ENCODE measurements at regions not wholly inside any gene's neighbourhood (a gene's known extent, or its start where the extent isn't known, plus 50 kb on each side); places are given as distances from the start of the nearest gene placed in this dataset.

DNA sequence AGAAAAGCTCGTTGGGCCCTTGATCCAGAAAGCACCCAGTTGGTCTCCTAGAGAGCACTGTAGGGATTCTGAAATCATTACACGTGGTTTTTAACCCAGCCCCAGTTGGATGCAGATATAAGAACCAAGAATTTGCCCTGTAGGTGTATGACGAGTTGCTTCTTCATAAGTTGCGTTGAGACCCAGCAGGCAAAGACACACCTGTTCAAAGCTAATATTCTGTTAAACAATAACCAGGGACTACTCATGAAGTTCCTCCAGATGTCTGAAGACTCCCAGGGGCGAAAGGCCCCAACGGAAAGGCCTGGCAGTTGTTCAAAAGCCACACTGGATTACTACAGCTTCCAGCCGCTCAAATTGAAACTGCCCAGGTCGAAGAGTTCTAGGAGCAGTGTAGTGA lies 88.6 kb upstream of the HNRNPU start:
- TF ChIP-seq CTCF (IDR thresholded peaks at IDR 0.05; ENCODE audit: borderline replicate concordance) = no peak
- no peak for DNase-seq
- H3K27ac ChIP-seq (replicated peaks) = peak overlapping the region; percentile 85
- H3K36me3 ChIP-seq = no peaks in the 10 kb centered on the region
- no peaks in the 10 kb centered on the region for H3K9me3 ChIP-seq (replicated peaks)
- H3K27me3 ChIP-seq (ENCODE audit: low read depth) = no peaks in the 10 kb centered on the region
- peaks cover 23% of the 10 kb centered on the region for H3K4me1 ChIP-seq
- no peak overlapping the region for H3K4me3 ChIP-seq
- intact Hi-C loops (cut with micrococcal nuclease) = no loop called here

DNA sequence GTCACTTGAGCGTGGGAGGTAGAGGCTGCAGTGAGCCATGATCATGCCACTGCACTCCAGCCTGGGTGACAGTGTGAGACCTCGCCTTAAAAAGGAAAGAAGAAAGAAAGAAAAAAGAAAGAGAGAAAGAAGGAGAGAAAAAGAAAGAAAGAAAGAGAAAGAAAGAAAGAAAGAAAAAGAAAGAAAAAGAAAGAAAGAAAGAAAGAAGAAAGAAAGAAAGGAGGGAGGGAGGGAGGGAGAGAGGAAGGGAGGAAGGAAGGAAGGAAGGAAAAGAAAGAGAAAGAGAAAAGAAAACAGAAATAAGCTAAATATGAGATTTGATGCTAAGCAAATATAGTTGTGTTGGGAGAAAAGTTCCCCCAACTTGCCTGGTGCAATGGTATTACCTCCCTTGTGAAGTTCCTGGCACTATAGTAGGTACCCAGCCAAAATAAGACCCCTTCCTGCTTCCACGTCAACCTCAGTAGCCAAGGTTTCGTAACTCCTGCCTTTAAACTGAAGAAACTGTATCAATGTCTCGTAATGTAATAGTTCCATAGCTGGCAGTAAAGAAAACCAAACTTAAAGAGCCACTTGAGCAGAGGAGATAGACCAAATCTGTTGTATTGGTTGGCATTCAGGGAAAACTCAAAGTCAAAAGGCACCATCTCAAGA lies 88.1 kb upstream of the HNRNPU start:
- intact Hi-C loops (cut with micrococcal nuclease) = no loop called here
- no peak for DNase-seq
- no peaks in the 10 kb centered on the region for H3K27me3 ChIP-seq (ENCODE audit: low read depth)
- no peaks in the 10 kb centered on the region for H3K36me3 ChIP-seq
- no peaks in the 10 kb centered on the region for H3K9me3 ChIP-seq (replicated peaks)
- H3K4me3 ChIP-seq = no peak overlapping the region
- no peak for TF ChIP-seq CTCF (IDR thresholded peaks at IDR 0.05; ENCODE audit: borderline replicate concordance)
- peak overlapping the region; percentile 85 for H3K27ac ChIP-seq (replicated peaks)
- H3K4me1 ChIP-seq = peaks cover 23% of the 10 kb centered on the region

DNA sequence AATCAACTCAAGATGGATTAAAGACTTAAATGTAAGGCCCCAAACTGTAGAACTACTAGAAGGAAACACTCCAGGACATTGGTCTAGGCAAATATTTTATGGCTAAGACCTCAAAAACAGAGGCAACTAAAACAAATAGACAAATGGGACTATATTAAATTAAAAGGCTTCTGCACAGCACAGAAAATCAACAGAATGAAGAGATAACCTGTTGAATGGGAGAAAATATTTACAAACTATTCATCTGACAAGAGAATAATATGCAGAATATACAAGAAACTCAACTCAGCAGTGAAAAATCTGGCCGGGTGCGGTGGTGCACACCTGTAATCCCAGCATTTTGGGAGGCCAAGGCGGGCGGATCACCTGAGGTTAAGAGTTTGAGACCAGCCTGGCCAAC lies 84.1 kb upstream of the HNRNPU start:
- TF ChIP-seq CTCF (IDR thresholded peaks at IDR 0.05; ENCODE audit: borderline replicate concordance) = no peak
- DNase-seq = no peak
- Histone ChIP-seq H3K36me3 (no peaks in the 10 kb centered on the region), H3K4me1 (peaks cover 3% of the 10 kb centered on the region), H3K4me3 (no peak overlapping the region), H3K27ac (replicated peaks) (no peak overlapping the region), H3K9me3 (replicated peaks) (no peaks in the 10 kb centered on the region), H3K27me3 (ENCODE audit: low read depth) (no peaks in the 10 kb centered on the region)
- intact Hi-C loops (cut with micrococcal nuclease) = no loop called here

- Histone ChIP-seq H3K9me3 (replicated peaks) (no peaks in the 10 kb centered on the region), H3K27me3 (ENCODE audit: low read depth) (no peaks in the 10 kb centered on the region), H3K4me1 (no peaks in the 10 kb centered on the region), H3K36me3 (no peaks in the 10 kb centered on the region), H3K27ac (replicated peaks) (no peak overlapping the region), H3K4me3 (no peak overlapping the region)
- no peak for TF ChIP-seq CTCF (IDR thresholded peaks at IDR 0.05; ENCODE audit: borderline replicate concordance)
- no peak for DNase-seq
- intact Hi-C loops (cut with micrococcal nuclease) = no loop called here
Observed at GRCh38 chr1:244945109-244945671, 80.8 kb upstream of the HNRNPU start.

DNA sequence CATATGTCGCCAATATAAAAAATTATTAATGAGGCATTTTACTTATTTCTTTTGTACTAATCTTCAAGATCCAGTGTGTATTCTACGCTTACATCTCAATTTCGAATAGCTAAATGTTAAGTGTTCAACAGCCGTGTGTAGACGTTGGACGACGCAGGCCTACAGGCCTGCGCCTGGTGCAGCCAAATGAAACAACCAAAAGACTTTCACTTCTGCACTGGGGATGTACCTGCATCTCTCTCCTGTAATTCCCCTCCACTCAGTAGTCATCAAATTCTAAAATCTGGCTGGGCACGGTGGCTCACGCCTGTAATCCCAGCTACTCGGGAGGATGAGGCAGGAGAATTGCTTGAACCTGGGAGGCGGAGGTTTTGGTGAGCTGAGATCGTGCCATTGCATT lies 76.8 kb upstream of the HNRNPU start:
- H3K36me3 ChIP-seq = no peaks in the 10 kb centered on the region
- H3K27ac ChIP-seq (replicated peaks) = no peak overlapping the region
- H3K9me3 ChIP-seq (replicated peaks) = no peaks in the 10 kb centered on the region
- H3K27me3 ChIP-seq (ENCODE audit: low read depth) = no peaks in the 10 kb centered on the region
- H3K4me1 ChIP-seq = no peaks in the 10 kb centered on the region
- no peak for DNase-seq
- H3K4me3 ChIP-seq = no peak overlapping the region
- TF ChIP-seq CTCF (IDR thresholded peaks at IDR 0.05; ENCODE audit: borderline replicate concordance) = no peak
- intact Hi-C loops (cut with micrococcal nuclease) = no loop called here

Data from left ventricle myocardium inferior (tissue), 1 donor.